AG10803 (cell line): ENCODE measurements at regions not wholly inside any gene's neighbourhood (a gene's known extent, or its start where the extent isn't known, plus 50 kb on each side); places are given as distances from the start of the nearest gene placed in this dataset.
A peak's percentile ranks its signal among the peaks of the same experiment; 100 is the strongest.

Experiments
- DNase-seq: peaks from one replicate; pipeline ENCODE4 v3.0.0; 2010; ENCODE audit warnings: low read depth
- H3K4me3 ChIP-seq: 2 replicates; pipeline ENCODE4 v1.5.1; 2011; ENCODE audit warnings: mild to moderate bottlenecking, low read length, control low read depth
- TF ChIP-seq, protein P1 (sequence below): conservative IDR thresholded peaks from 2 replicates; pipeline ENCODE4 v1.5.1; 2011; ENCODE audit warnings: mild to moderate bottlenecking, low read length, control low read depth, inconsistent platforms

DNA sequence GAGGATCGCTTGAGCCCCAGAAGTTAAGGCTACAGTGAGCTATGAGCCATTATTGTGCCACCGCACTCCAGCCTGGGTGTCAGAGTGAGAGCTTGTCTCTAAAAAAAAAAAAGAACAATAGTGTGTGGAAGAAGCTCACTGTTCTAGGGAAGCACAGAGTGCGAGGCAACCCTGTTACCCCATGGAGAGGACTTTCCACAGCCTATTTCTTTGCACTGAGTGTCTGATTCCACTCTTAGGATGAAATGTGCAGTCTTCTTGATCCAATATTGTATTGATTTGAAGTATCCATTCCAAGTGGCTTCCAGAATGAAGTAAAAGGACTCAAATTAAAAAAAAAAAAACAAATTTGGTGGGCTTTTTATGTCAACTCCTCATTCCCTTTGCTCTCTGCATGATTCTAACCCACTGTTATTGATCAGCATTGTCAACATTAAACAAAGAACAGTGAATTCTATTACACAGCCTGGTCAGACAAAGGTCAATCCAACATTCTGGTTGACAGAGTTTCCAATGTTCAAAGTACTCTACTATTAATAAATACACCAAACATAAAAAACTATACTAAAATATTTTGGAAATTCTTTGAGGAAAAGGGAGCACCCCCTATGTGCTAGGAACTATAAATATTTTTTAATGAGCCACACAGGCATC is 150.2 kb upstream of the PTPRG start:
- H3K4me3 ChIP-seq = no peak overlapping the region
- TF ChIP-seq, protein P1, sequence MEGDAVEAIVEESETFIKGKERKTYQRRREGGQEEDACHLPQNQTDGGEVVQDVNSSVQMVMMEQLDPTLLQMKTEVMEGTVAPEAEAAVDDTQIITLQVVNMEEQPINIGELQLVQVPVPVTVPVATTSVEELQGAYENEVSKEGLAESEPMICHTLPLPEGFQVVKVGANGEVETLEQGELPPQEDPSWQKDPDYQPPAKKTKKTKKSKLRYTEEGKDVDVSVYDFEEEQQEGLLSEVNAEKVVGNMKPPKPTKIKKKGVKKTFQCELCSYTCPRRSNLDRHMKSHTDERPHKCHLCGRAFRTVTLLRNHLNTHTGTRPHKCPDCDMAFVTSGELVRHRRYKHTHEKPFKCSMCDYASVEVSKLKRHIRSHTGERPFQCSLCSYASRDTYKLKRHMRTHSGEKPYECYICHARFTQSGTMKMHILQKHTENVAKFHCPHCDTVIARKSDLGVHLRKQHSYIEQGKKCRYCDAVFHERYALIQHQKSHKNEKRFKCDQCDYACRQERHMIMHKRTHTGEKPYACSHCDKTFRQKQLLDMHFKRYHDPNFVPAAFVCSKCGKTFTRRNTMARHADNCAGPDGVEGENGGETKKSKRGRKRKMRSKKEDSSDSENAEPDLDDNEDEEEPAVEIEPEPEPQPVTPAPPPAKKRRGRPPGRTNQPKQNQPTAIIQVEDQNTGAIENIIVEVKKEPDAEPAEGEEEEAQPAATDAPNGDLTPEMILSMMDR = no peak
- DNase-seq = no peak

DNA sequence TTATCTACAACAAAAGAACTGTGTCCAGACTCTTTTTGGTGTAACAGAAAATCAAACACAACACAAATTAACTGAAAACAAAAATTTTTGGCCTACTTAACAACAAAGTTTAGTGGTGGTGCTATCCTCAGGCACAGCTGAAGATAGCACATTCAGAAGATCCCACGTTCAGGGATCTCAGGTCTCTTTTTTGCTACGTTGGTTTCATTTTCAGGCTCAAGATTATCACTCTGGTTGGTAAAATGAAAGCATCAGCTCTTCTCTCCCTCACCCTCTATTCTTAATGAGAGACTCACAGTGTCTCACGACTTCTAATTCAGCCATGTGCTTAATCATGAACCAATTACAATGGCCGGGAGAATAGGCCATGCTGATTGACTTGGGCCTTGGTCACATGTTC is 146.9 kb upstream of the PTPRG start:
- TF ChIP-seq, protein P1 = no peak
- no peak for DNase-seq
- H3K4me3 ChIP-seq = no peak overlapping the region

DNA sequence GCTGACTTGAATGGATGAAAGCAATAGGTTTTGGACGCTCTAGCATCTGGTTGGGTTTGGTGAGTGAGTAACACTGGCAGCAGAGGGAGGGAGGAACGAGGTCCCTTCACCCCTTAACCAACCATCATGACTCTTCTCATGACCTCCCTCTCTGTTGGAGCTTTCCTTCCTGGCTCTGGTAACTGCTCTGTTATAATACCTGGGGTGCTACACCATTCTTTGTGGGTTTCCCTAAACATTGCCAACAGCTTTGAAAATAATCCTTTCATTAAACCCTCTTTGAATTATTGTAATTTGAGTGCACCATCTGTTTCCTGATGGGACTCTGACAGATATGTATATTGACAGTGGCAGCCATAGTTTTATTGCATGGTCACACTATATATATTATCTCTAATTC is 146.2 kb upstream of the PTPRG start:
- no peak for DNase-seq
- TF ChIP-seq, protein P1 = no peak
- H3K4me3 ChIP-seq = no peak overlapping the region

DNA sequence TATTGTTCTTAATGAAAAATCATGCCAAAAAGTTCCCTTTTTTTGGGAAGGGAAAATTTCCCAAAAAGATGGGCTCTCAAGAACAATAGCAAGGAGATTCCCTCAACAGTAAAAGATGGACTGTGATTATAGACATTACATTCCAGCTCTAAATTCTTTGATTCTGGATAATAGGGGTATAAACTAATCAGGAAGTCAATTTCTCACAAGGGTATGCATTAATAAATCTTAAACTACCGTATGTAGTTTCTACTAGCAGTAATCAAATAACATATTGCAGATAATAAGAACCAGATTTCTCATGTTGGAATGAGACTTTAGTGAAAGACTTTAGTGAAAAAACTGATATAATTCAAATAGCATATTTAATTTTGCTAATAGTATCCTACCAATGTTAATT is 144.8 kb upstream of the PTPRG start:
- DNase-seq = no peak
- TF ChIP-seq, protein P1 = no peak
- H3K4me3 ChIP-seq = no peak overlapping the region

DNA sequence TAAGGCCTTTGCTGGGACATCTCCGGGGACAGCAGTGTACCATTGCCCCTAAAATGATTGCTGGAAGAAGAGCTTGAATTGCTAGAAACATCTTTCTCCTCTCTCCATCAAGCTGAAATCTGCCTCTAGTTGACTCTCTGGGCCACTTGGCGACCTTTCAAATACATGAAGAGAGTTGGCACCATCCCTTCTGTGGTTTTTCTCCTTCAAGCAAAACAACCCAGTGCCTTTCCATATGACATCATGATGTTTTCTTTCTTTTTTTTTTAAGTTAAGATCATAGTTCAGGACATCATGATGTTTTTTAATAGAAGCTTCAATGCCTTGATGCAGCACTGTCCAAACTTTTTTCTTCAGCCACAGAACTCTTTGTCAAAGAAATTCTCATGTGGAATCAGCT is 144.0 kb upstream of the PTPRG start:
- DNase-seq = peak; percentile 40
- no peak overlapping the region for H3K4me3 ChIP-seq
- TF ChIP-seq, protein P1 = no peak

DNA sequence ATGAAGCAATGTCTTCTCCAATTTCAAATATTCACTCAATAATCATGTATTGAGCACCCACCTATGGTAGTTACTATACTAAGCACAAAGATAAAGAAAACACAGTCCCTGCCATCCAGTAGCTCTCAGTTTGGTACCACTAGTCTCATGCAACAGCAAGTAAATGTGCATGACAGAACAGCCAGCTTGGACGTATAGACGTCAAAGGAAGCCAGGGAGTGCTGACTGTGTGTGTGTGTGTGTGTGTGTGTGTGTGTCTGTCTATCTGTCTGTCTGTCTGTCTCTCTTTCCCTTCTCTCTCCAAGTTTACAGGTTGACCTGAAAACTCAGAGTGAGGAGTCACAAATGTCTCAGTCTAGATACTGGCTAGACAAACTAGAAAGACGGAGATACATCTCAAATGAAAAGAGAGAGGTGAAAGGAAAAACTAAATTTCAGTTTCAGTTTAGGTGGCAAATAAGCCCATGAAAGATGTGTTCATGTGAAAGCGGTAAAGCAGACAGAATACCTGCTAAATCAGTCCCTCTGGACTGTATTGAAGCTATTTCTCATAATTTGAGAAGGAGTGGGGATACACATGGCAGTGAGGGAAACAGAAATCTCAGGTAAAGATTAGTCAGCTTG is 141.1 kb upstream of the PTPRG start:
- H3K4me3 ChIP-seq = no peak overlapping the region

More for the DNA sequence above, 141.1 kb upstream of the PTPRG start:
- no peak for DNase-seq
- TF ChIP-seq, protein P1 = no peak
